IMR-90 (cell line): ENCODE measurements at regions not wholly inside any gene's neighbourhood (a gene's known extent, or its start where the extent isn't known, plus 50 kb on each side); places are given as distances from the start of the nearest gene placed in this dataset.

Experiments
- ATAC-seq: fragments of 200-7000 bp; cut with Tn5 transposase; 2 replicates; pipeline ENCODE4 v1.9.1; 2020; ENCODE audit warnings: low read depth, mild to moderate bottlenecking, moderate library complexity
- BruUV-seq: library from RNA; stranded (reverse); fragments of 400-500 nt; replicated peaks from 2 replicates; lab custom pipeline; 2021; lab: Mats Ljungman, UMichigan
- CTCF ChIA-PET: fragments of 300-600 bp; formaldehyde crosslinking; extraction: SDS; loops from one replicate; lab custom pipeline; 2021; ENCODE audit warnings: antibody characterized with exemption; lab: Yijun Ruan, JAX
- POLR2A ChIA-PET: fragments of 300-600 bp; sonication (Branson Sonifier 250); formaldehyde crosslinking; loops from one replicate; lab custom pipeline; 2022; ENCODE audit warnings: antibody characterized with exemption; ENCODE audit not compliant: unreplicated experiment; lab: Charles Lee
- DNase-seq: peaks from one replicate; pipeline ENCODE4 v3.0.0; 2013
- H2AFZ ChIP-seq: replicated peaks from 2 replicates; pipeline ENCODE3; 2013; ENCODE audit warnings: low read length, mild to moderate bottlenecking; ENCODE audit not compliant: poor library complexity
- H2AK5ac ChIP-seq: 2 replicates; pipeline ENCODE4 v1.6.1; 2013; ENCODE audit warnings: low read depth, low read length, inconsistent platforms
- H2AK9ac ChIP-seq: replicated peaks from 2 replicates; pipeline ENCODE3; 2013; ENCODE audit warnings: mild to moderate bottlenecking, low read depth, low read length, moderate library complexity; ENCODE audit not compliant: poor library complexity
- H2BK120ac ChIP-seq: 2 replicates; pipeline ENCODE4 v1.6.1; 2013; ENCODE audit warnings: low read depth, low read length, inconsistent platforms
- H2BK15ac ChIP-seq: 3 replicates; pipeline ENCODE4 v1.6.1; 2013; ENCODE audit warnings: low read depth, low read length, inconsistent platforms
- H2BK20ac ChIP-seq: 2 replicates; pipeline ENCODE4 v1.6.1; 2013; ENCODE audit warnings: low read depth, mild to moderate bottlenecking, inconsistent platforms, low read length, moderate library complexity
- H2BK5ac ChIP-seq: 2 replicates; pipeline ENCODE4 v1.6.1; 2013; ENCODE audit warnings: mild to moderate bottlenecking, low read depth, low read length, inconsistent platforms; ENCODE audit not compliant: poor library complexity, severe bottlenecking
- H3K14ac ChIP-seq: replicated peaks from 2 replicates; pipeline ENCODE4 v1.6.1; 2013; ENCODE audit warnings: low read depth, low read length, inconsistent platforms
- H3K18ac ChIP-seq: 2 replicates; pipeline ENCODE4 v1.6.1; 2013; ENCODE audit warnings: low read depth, low read length, control low read depth
- H3K23ac ChIP-seq: 2 replicates; pipeline ENCODE4 v1.6.1; 2013; ENCODE audit warnings: low read depth, low read length, inconsistent platforms
- H3K27ac ChIP-seq: 2 replicates; pipeline ENCODE4 v1.5.1; 2013; ENCODE audit warnings: mild to moderate bottlenecking, control low read depth, low read length; ENCODE audit not compliant: insufficient read depth
- H3K27me3 ChIP-seq: 2 replicates; pipeline ENCODE4 v1.6.1; 2013; ENCODE audit warnings: low read length; ENCODE audit not compliant: control insufficient read depth, insufficient read depth
- H3K36me3 ChIP-seq: 2 replicates; pipeline ENCODE4 v1.6.1; 2013; ENCODE audit warnings: low read length, mixed read lengths; ENCODE audit not compliant: control insufficient read depth, insufficient read depth
- H3K4ac ChIP-seq: 2 replicates; pipeline ENCODE4 v1.6.1; 2013; ENCODE audit warnings: low read depth, low read length, inconsistent platforms
- H3K4me1 ChIP-seq: 2 replicates; pipeline ENCODE4 v1.6.1; 2013; ENCODE audit warnings: low read length, mixed read lengths; ENCODE audit not compliant: control insufficient read depth, insufficient read depth
- H3K4me2 ChIP-seq: 2 replicates; pipeline ENCODE4 v1.6.1; 2013; ENCODE audit warnings: low read depth, mild to moderate bottlenecking, control low read depth, low read length, moderate library complexity
- H3K4me3 ChIP-seq: 2 replicates; pipeline ENCODE4 v1.5.1; 2013; ENCODE audit warnings: low read depth, mild to moderate bottlenecking, control low read depth, low read length, moderate library complexity; ENCODE audit not compliant: insufficient read depth
- H3K56ac ChIP-seq: 2 replicates; pipeline ENCODE4 v1.6.1; 2013; ENCODE audit warnings: low read length, inconsistent platforms; ENCODE audit not compliant: insufficient read depth; ENCODE audit errors: extremely low read depth
- H3K79me1 ChIP-seq, 2 experiments: 2 replicates each; pipeline ENCODE4 v1.6.1; 2013; ENCODE audit warnings: low read length in 2 of 2, inconsistent platforms in 1 of 2, low read depth in 1 of 2
- H3K9ac ChIP-seq: 2 replicates; pipeline ENCODE4 v1.6.1; 2013; ENCODE audit warnings: low read depth, low read length, control low read depth
- H3K9me1 ChIP-seq: 2 replicates; pipeline ENCODE4 v1.6.1; 2013; ENCODE audit warnings: low read length, inconsistent platforms; ENCODE audit not compliant: insufficient read depth
- H3K9me3 ChIP-seq: 2 replicates; pipeline ENCODE4 v1.6.1; 2013; ENCODE audit warnings: low read length; ENCODE audit not compliant: control insufficient read depth, insufficient read depth
- H4K20me1 ChIP-seq: 2 replicates; pipeline ENCODE4 v1.6.1; 2013; ENCODE audit warnings: low read length, inconsistent platforms; ENCODE audit not compliant: insufficient read depth
- H4K5ac ChIP-seq: 2 replicates; pipeline ENCODE4 v1.6.1; 2013; ENCODE audit warnings: mild to moderate bottlenecking, low read depth, low read length, control low read depth
- H4K8ac ChIP-seq, 2 experiments: 2 replicates each; pipeline ENCODE4 v1.6.1; 2013; ENCODE audit warnings: low read depth in 2 of 2, low read length in 2 of 2, control low read depth in 1 of 2, inconsistent platforms in 1 of 2
- H4K91ac ChIP-seq: 2 replicates; pipeline ENCODE4 v1.6.1; 2013; ENCODE audit warnings: low read depth, low read length, inconsistent platforms; ENCODE audit not compliant: insufficient read depth
- MAFK ChIP-seq: IDR thresholded peaks from 2 replicates; pipeline ENCODE4 v1.6.1; 2012; ENCODE audit warnings: low read depth, low read length, improper control_type of control experiment
- NFE2L2 ChIP-seq: fragments of 150-350 bp; IDR thresholded peaks from 2 replicates; pipeline ENCODE4 v1.6.1; 2016; ENCODE audit warnings: low read depth, mild to moderate bottlenecking, low read length
- WGBS, 2 experiments: methylation state at CpG; one replicate each; pipeline versions ENCODE4 v1.1.5 to v1.1.7; 2013; ENCODE audit warnings: missing lambda C conversion rate in 2 of 2; ENCODE audit not compliant: insufficient read length in 1 of 2; ENCODE audit errors: extremely low coverage in 2 of 2; 5-methylcytosine and 5-hydroxymethylcytosine counted together
- dilution Hi-C: fragments of 300-500 bp; cut with HindIII; formaldehyde crosslinking; loops from one replicate; pipeline ENCODE4 v1.14.3; 2018; ENCODE audit warnings: low sequenced_read_pairs; ENCODE audit not compliant: unreplicated experiment
- in situ Hi-C: fragments of 300-500 bp; cut with MboI; formaldehyde crosslinking; loops from 3 replicates; pipeline ENCODE4 v1.14.3; 2019; ENCODE audit warnings: low sequenced_read_pairs, inconsistent platforms, mixed read lengths
- intact Hi-C: fragments of 100-400 bp; cut with micrococcal nuclease; formaldehyde crosslinking; loops from 2 replicates; pipeline ENCODE4 v1.10.0; 2022

- WGBS, 2 experiments, result 100% methylated on average over 1 of the region's 4 CpGs; no CpG with 5 or more reads in 1 of the 2 experiments
- POLR2A ChIA-PET, result no interaction called here
- Histone ChIP-seq H4K5ac (no peak overlapping the region), H4K8ac (no peak overlapping the region), H3K27me3 (no peaks in the 10 kb centered on the region), H3K23ac (no peak overlapping the region), H2BK20ac (no peak overlapping the region), H3K18ac (no peak overlapping the region), H2AK9ac (no peak overlapping the region), H3K4me2 (no peak overlapping the region), H3K4me1 (no peaks in the 10 kb centered on the region), H2BK120ac (no peak overlapping the region), H3K9me3 (peaks cover 7% of the 10 kb centered on the region), H2BK15ac (no peak overlapping the region), H2AK5ac (no peak overlapping the region), H4K20me1 (no peaks in the 10 kb centered on the region), H4K91ac (no peak overlapping the region), H3K9me1 (no peaks in the 10 kb centered on the region), H3K79me1 (no peaks in the 10 kb centered on the region), H3K36me3 (no peaks in the 10 kb centered on the region), H2BK5ac (no peak overlapping the region), H3K14ac (no peak overlapping the region), H3K4me3 (no peak overlapping the region), H3K27ac (no peak overlapping the region), H3K56ac (no peak overlapping the region), H3K4ac (no peak overlapping the region), H3K9ac (no peak overlapping the region), H2AFZ (no peak overlapping the region)
- TF ChIP-seq NFE2L2 (no peak), MAFK (peak; percentile 72)
- dilution Hi-C loops (no loop called here), in situ Hi-C loops (no loop called here), intact Hi-C loops (no loop called here)
- ATAC-seq, result no peak
- CTCF ChIA-PET, result no interaction called here
- BruUV-seq, result no TSS peak
- no peak for DNase-seq
Measured at GRCh38 chr5:5009240-5009639, 130.9 kb upstream of the ADAMTS16 start.
